ENCODE measurements at regions not wholly inside any gene's neighbourhood (a gene's known extent, or its start where the extent isn't known, plus 50 kb on each side); places are given as distances from the start of the nearest gene placed in this dataset.

DNA sequence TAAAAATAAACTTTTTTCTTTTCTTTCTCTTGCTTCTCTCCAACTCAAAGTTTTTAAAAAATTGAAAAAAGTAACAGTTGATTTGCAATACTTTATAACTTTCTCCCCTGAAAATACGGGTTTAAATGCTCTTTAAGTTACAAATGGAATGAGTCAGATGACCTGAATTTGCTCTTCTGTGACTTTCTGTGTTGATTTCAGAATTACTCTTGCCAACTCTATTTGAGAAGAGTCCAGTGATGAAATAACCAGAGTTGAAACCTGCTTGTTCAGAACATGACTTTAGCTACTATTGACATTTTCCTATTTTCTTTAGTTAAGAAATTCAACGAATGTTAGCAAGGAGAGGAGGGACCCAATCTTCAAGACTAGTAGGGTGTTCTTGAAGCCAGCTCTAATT lies 146.1 kb upstream of the ZSWIM2 start:
- DNase-seq (ENCODE audit: low read depth, low spot score), result no peak
- Histone ChIP-seq H3K4me1 (ENCODE audit: insufficient read depth, insufficient read length) (no peaks in the 10 kb centered on the region), H3K9ac (ENCODE audit: insufficient read length, low read depth) (no peak overlapping the region), H3K27me3 (ENCODE audit: insufficient read depth, insufficient read length) (no peaks in the 10 kb centered on the region), H3K36me3 (ENCODE audit: insufficient read depth, insufficient read length, low read length) (no peaks in the 10 kb centered on the region), H3K9me3 (ENCODE audit: insufficient read depth, low read length) (no peaks in the 10 kb centered on the region), H3K4me3 (ENCODE audit: insufficient read length, low read depth) (no peak overlapping the region)
- TF ChIP-seq SUZ12 (IDR thresholded peaks at IDR 0.05; ENCODE audit: extremely low read depth, insufficient read depth, insufficient read length), result no peak
- TF ChIP-seq YY1 (IDR thresholded peaks at IDR 0.05; ENCODE audit: insufficient read depth, insufficient read length), result no peak
- TF ChIP-seq ZNF274 (IDR thresholded peaks at IDR 0.05; ENCODE audit: low read depth, low read length), result no peak

DNA sequence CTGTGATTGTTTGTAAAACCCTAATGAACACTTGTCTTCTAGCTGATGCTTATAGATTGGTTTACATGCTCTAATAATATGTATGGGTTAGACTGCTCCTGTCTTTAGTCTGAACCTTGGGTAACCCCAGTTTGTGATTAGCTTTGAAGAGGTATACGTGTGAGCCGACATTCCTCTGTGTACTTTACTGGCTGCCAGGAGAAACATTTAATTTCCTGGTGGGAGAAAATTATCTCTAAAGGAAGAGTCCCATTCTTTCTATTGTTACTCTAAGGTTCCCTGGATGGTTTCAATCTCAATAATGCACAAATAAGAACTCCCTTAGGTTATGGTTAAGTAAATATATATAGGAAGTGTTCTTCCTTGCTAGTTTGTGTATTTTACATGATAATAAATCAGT lies 143.6 kb upstream of the ZSWIM2 start:
- no peaks in the 10 kb centered on the region for H3K9me3 ChIP-seq (ENCODE audit: insufficient read depth, low read length)
- no peak overlapping the region for H3K9ac ChIP-seq (ENCODE audit: insufficient read length, low read depth)
- H3K4me3 ChIP-seq (ENCODE audit: insufficient read length, low read depth), result no peak overlapping the region
- H3K4me1 ChIP-seq (ENCODE audit: insufficient read depth, insufficient read length), result no peaks in the 10 kb centered on the region
- H3K36me3 ChIP-seq (ENCODE audit: insufficient read depth, insufficient read length, low read length), result no peaks in the 10 kb centered on the region
- DNase-seq (ENCODE audit: low read depth, low spot score), result no peak
- H3K27me3 ChIP-seq (ENCODE audit: insufficient read depth, insufficient read length), result no peaks in the 10 kb centered on the region
- TF ChIP-seq YY1 (IDR thresholded peaks at IDR 0.05; ENCODE audit: insufficient read depth, insufficient read length), result no peak
- TF ChIP-seq ZNF274 (IDR thresholded peaks at IDR 0.05; ENCODE audit: low read depth, low read length), result no peak
- no peak for TF ChIP-seq SUZ12 (IDR thresholded peaks at IDR 0.05; ENCODE audit: extremely low read depth, insufficient read depth, insufficient read length)

DNA sequence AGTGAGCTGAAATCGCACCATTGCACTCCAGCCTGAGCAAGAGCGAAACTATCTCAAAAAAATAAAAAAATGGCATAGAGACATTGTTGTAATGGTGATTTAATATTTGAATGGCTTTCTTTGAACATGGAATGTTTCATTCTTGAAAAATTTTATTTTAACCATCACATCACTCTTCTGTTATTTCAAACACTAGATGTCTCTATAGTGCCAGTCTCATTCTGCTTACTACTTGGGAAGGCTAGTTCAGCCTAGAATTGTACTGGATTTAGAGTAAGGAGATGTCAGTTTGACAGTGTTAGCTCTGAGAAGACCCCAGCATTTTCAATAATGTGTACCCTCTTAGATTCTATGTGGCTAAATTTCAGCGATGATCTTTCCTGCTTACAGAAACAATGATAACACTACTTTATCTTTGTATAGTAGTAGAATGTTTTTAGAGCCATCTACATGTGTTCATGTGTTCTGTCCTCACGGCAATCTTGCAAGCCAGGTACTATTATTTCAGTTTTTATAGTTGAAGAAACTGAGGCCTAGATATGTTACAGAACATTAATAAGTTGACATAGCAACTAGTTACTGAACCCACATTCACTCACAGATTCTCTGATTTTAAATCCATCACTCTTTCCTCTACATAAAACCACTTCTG lies 142.9 kb upstream of the ZSWIM2 start:
- Histone ChIP-seq H3K9me3 (ENCODE audit: insufficient read depth, low read length) (no peaks in the 10 kb centered on the region), H3K36me3 (ENCODE audit: insufficient read depth, insufficient read length, low read length) (no peaks in the 10 kb centered on the region), H3K4me3 (ENCODE audit: insufficient read length, low read depth) (no peak overlapping the region), H3K27me3 (ENCODE audit: insufficient read depth, insufficient read length) (no peaks in the 10 kb centered on the region), H3K9ac (ENCODE audit: insufficient read length, low read depth) (no peak overlapping the region), H3K4me1 (ENCODE audit: insufficient read depth, insufficient read length) (no peaks in the 10 kb centered on the region)
- TF ChIP-seq SUZ12 (IDR thresholded peaks at IDR 0.05; ENCODE audit: extremely low read depth, insufficient read depth, insufficient read length) (no peak), YY1 (IDR thresholded peaks at IDR 0.05; ENCODE audit: insufficient read depth, insufficient read length) (no peak), ZNF274 (IDR thresholded peaks at IDR 0.05; ENCODE audit: low read depth, low read length) (no peak)
- DNase-seq (ENCODE audit: low read depth, low spot score), result no peak

DNA sequence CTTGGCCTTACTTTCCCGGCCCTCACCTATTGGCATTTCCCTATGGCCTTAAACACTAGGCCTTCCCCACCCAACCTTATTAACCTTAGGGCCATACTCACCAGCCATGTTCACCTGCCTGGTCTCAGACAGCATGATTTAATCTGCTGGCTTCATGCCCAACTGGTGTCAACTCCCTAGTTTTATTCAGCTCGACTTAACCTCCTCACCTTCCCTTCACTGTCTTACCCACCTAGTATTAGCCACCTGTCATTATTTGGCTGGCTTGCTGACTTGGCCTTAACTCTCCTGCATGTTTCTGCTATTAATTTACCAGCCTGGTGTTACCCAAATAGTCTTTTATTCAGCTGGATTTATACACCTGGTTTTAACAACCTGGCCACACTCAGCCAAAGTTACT lies 136.0 kb upstream of the ZSWIM2 start:
- Histone ChIP-seq H3K9ac (ENCODE audit: insufficient read length, low read depth) (no peak overlapping the region), H3K9me3 (ENCODE audit: insufficient read depth, low read length) (no peaks in the 10 kb centered on the region), H3K4me3 (ENCODE audit: insufficient read length, low read depth) (no peak overlapping the region), H3K27me3 (ENCODE audit: insufficient read depth, insufficient read length) (no peaks in the 10 kb centered on the region), H3K4me1 (ENCODE audit: insufficient read depth, insufficient read length) (no peaks in the 10 kb centered on the region), H3K36me3 (ENCODE audit: insufficient read depth, insufficient read length, low read length) (no peaks in the 10 kb centered on the region)
- TF ChIP-seq SUZ12 (IDR thresholded peaks at IDR 0.05; ENCODE audit: extremely low read depth, insufficient read depth, insufficient read length), result no peak
- TF ChIP-seq YY1 (IDR thresholded peaks at IDR 0.05; ENCODE audit: insufficient read depth, insufficient read length), result no peak
- TF ChIP-seq ZNF274 (IDR thresholded peaks at IDR 0.05; ENCODE audit: low read depth, low read length), result no peak
- DNase-seq (ENCODE audit: low read depth, low spot score), result no peak

DNA sequence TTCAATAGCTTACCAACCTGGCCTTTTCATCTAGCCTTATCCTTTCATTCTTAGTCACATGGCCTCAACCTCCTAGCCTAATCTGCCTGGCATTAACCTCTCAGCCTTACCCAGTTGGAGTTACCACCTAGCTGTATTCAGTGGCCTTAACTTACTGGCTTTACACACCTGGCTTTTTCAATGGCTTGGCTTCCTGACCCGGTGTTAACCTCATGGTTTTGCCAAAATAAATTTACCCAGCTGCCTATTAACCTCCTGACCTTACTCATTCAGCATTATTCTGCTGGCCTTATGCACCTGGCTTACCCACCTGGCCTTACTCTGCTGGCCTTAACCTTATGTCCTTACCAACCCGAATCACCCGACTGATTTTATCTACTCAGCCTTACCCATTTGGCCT lies 135.5 kb upstream of the ZSWIM2 start:
- no peak for TF ChIP-seq ZNF274 (IDR thresholded peaks at IDR 0.05; ENCODE audit: low read depth, low read length)
- no peak for TF ChIP-seq YY1 (IDR thresholded peaks at IDR 0.05; ENCODE audit: insufficient read depth, insufficient read length)
- no peak for TF ChIP-seq SUZ12 (IDR thresholded peaks at IDR 0.05; ENCODE audit: extremely low read depth, insufficient read depth, insufficient read length)
- no peak for DNase-seq (ENCODE audit: low read depth, low spot score)
- H3K36me3 ChIP-seq (ENCODE audit: insufficient read depth, insufficient read length, low read length), result no peaks in the 10 kb centered on the region
- no peaks in the 10 kb centered on the region for H3K27me3 ChIP-seq (ENCODE audit: insufficient read depth, insufficient read length)
- H3K4me1 ChIP-seq (ENCODE audit: insufficient read depth, insufficient read length), result no peaks in the 10 kb centered on the region
- H3K9me3 ChIP-seq (ENCODE audit: insufficient read depth, low read length), result no peaks in the 10 kb centered on the region
- H3K4me3 ChIP-seq (ENCODE audit: insufficient read length, low read depth), result no peak overlapping the region
- H3K9ac ChIP-seq (ENCODE audit: insufficient read length, low read depth), result no peak overlapping the region

DNA sequence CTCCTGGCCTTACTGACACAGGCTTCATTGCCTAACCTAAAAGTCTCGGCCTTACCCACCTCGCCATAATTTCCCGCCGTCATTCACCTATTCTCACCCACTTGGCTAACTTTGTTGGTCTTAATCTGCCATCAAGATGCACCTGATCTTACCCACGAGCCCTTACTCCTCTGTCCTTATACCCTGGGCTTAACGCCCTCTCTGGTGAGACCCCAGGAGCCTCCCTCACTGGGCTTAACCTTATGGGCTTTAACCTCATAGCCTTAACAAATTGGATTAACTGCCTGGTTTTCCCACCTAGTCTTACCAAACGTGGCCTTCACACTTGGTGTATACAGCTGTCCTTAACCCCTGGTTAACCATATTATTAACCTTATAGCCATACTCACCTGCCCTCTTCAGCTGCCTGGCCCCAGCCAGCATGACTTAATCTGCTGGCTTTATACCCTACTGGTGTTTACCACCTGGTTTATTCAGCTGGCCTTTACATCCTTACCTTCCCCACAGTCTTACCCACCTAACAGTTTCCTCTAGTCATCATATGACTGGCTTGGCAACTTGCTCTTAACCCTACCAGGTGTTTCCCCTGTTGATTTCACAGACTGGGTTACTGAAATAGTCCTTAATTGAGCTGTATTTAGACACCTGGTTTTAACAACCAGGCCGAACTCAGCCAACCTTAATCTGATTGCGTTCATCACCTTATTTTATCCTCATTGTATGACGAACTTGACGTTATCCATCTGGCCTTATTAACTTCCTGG lies 132.0 kb upstream of the ZSWIM2 start:
- Histone ChIP-seq H3K36me3 (ENCODE audit: insufficient read depth, insufficient read length, low read length) (no peaks in the 10 kb centered on the region), H3K27me3 (ENCODE audit: insufficient read depth, insufficient read length) (no peaks in the 10 kb centered on the region), H3K4me3 (ENCODE audit: insufficient read length, low read depth) (no peak overlapping the region), H3K4me1 (ENCODE audit: insufficient read depth, insufficient read length) (no peaks in the 10 kb centered on the region), H3K9me3 (ENCODE audit: insufficient read depth, low read length) (no peaks in the 10 kb centered on the region), H3K9ac (ENCODE audit: insufficient read length, low read depth) (no peak overlapping the region)
- TF ChIP-seq ZNF274 (IDR thresholded peaks at IDR 0.05; ENCODE audit: low read depth, low read length) (no peak), YY1 (IDR thresholded peaks at IDR 0.05; ENCODE audit: insufficient read depth, insufficient read length) (no peak), SUZ12 (IDR thresholded peaks at IDR 0.05; ENCODE audit: extremely low read depth, insufficient read depth, insufficient read length) (no peak)
- DNase-seq (ENCODE audit: low read depth, low spot score), result no peak

DNA sequence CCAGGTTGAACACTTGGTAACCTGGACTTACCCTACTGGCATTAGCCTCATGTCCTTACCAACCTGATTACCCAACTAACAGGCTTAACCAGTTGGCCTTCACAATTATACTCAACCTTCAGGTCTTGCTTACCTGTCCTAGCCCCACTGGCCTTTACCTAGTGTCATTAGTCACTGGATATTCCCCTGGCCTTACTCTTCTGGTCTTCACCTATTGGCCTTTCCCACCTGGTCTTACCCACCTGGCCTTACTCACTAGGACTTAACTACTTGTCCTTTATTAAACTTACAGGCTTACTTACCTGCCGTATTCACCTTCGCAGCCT lies 131.1 kb upstream of the ZSWIM2 start:
- TF ChIP-seq SUZ12 (IDR thresholded peaks at IDR 0.05; ENCODE audit: extremely low read depth, insufficient read depth, insufficient read length) (no peak), ZNF274 (IDR thresholded peaks at IDR 0.05; ENCODE audit: low read depth, low read length) (no peak), YY1 (IDR thresholded peaks at IDR 0.05; ENCODE audit: insufficient read depth, insufficient read length) (no peak)
- Histone ChIP-seq H3K27me3 (ENCODE audit: insufficient read depth, insufficient read length) (no peaks in the 10 kb centered on the region), H3K9me3 (ENCODE audit: insufficient read depth, low read length) (no peaks in the 10 kb centered on the region), H3K4me3 (ENCODE audit: insufficient read length, low read depth) (no peak overlapping the region), H3K4me1 (ENCODE audit: insufficient read depth, insufficient read length) (no peaks in the 10 kb centered on the region), H3K36me3 (ENCODE audit: insufficient read depth, insufficient read length, low read length) (no peaks in the 10 kb centered on the region), H3K9ac (ENCODE audit: insufficient read length, low read depth) (no peak overlapping the region)
- DNase-seq (ENCODE audit: low read depth, low spot score), result no peak

Data from NT2/D1 (cell line).